ENCODE measurements at regions not wholly inside any gene's neighbourhood (a gene's known extent, or its start where the extent isn't known, plus 50 kb on each side); places are given as distances from the start of the nearest gene placed in this dataset.

DNA sequence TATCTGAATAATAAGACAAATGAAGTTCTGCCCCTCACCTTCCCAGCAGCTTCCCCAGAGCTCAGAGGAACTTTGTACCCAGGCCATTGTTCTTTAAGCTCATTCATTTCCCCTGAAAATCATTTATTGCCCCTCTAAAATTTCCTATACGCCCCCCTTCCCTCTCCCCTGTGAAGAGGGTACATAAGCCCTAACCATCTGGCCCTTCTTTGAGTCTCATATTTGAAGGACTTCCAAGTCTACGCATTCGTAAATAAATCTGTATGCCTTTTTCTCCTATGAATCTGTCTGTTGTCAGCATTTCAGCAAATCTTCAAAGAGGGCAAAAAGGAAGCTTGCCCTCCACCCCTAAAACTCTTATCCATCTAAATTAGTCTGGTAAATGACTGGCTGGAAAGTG, 73.1 kb upstream of the DST start:
- H3K4me3 ChIP-seq (ENCODE audit: low read depth, low read length, poor library complexity, severe bottlenecking) = no peak overlapping the region
- H4K20me1 ChIP-seq (ENCODE audit: insufficient read depth, low read length) = no peaks in the 10 kb centered on the region
- ChIA-PET POLR2A (no interaction called here), CTCF (ENCODE audit: unreplicated experiment) (no interaction called here)
- no peak overlapping the region for H2AFZ ChIP-seq (ENCODE audit: low read length)
- no peaks in the 10 kb centered on the region for H3K9me2 ChIP-seq (ENCODE audit: insufficient read depth, low read length)
- no peak overlapping the region for H3K4me2 ChIP-seq (ENCODE audit: low read length)
- no peak for TF ChIP-seq EZH2phosphoT487 (IDR thresholded peaks at IDR 0.05; ENCODE audit: borderline replicate concordance, low read depth, low read length)
- TF ChIP-seq, protein P1, sequence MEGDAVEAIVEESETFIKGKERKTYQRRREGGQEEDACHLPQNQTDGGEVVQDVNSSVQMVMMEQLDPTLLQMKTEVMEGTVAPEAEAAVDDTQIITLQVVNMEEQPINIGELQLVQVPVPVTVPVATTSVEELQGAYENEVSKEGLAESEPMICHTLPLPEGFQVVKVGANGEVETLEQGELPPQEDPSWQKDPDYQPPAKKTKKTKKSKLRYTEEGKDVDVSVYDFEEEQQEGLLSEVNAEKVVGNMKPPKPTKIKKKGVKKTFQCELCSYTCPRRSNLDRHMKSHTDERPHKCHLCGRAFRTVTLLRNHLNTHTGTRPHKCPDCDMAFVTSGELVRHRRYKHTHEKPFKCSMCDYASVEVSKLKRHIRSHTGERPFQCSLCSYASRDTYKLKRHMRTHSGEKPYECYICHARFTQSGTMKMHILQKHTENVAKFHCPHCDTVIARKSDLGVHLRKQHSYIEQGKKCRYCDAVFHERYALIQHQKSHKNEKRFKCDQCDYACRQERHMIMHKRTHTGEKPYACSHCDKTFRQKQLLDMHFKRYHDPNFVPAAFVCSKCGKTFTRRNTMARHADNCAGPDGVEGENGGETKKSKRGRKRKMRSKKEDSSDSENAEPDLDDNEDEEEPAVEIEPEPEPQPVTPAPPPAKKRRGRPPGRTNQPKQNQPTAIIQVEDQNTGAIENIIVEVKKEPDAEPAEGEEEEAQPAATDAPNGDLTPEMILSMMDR (conservative IDR thresholded peaks at IDR 0.05; ENCODE audit: low read length) = no peak
- BruUV-seq (replicated peaks) = no TSS peak
- H3K4me1 ChIP-seq (ENCODE audit: insufficient read depth, low read length, poor library complexity, severe bottlenecking) = no peaks in the 10 kb centered on the region
- no peak overlapping the region for H3K27ac ChIP-seq (ENCODE audit: low read depth, low read length, poor library complexity, severe bottlenecking)
- no peaks in the 10 kb centered on the region for H3K36me3 ChIP-seq (ENCODE audit: insufficient read depth, low read length)
- H3K79me2 ChIP-seq (ENCODE audit: insufficient read depth, low read depth, low read length) = no peaks in the 10 kb centered on the region
- intact Hi-C loops (cut with micrococcal nuclease; ENCODE audit: unreplicated experiment) = no loop called here
- no peaks in the 10 kb centered on the region for H3K9me3 ChIP-seq (ENCODE audit: low read length)
- no peak for DNase-seq (ENCODE audit: low spot score)

DNA sequence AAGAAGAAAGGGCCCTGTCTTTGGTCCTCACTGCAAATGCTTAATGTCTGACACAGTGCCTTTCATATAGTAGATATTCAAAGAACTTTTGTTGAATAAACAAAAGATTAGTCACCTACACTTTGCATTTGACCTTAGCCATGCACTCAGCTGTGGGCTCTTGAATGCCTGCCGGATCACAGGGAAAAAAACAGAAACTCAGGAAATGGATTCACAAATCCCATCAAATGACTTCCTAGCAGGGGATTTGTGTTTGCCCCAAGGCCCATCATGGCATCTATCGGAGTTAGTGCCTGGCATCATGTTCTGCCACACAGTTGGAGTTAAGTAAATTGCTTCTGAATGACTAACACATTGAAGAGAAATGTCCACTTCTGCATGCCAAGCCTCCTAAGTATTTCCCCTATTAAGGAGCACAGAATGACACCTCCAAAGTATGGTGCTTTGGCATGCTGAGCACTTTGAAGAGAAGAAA, 72.3 kb upstream of the DST start:
- no peaks in the 10 kb centered on the region for H3K79me2 ChIP-seq (ENCODE audit: insufficient read depth, low read depth, low read length)
- ChIA-PET CTCF (ENCODE audit: unreplicated experiment) (no interaction called here), POLR2A (interaction anchor here (1.0 kb wide), 1 partner anchor 42 kb away, joined by 3 read pairs; no protein-coding TSS in a partner anchor)
- DNase-seq (ENCODE audit: low spot score) = no peak
- no peak overlapping the region for H3K4me3 ChIP-seq (ENCODE audit: low read depth, low read length, poor library complexity, severe bottlenecking)
- H3K36me3 ChIP-seq (ENCODE audit: insufficient read depth, low read length) = no peaks in the 10 kb centered on the region
- H3K4me2 ChIP-seq (ENCODE audit: low read length) = no peak overlapping the region
- H4K20me1 ChIP-seq (ENCODE audit: insufficient read depth, low read length) = no peaks in the 10 kb centered on the region
- TF ChIP-seq EZH2phosphoT487 (IDR thresholded peaks at IDR 0.05; ENCODE audit: borderline replicate concordance, low read depth, low read length) = no peak
- TF ChIP-seq, protein P1 (conservative IDR thresholded peaks at IDR 0.05; ENCODE audit: low read length) = no peak
- H3K4me1 ChIP-seq (ENCODE audit: insufficient read depth, low read length, poor library complexity, severe bottlenecking) = no peaks in the 10 kb centered on the region
- intact Hi-C loops (cut with micrococcal nuclease; ENCODE audit: unreplicated experiment) = no loop called here
- no peaks in the 10 kb centered on the region for H3K9me2 ChIP-seq (ENCODE audit: insufficient read depth, low read length)
- H3K27ac ChIP-seq (ENCODE audit: low read depth, low read length, poor library complexity, severe bottlenecking) = no peak overlapping the region
- BruUV-seq (replicated peaks) = no TSS peak
- H2AFZ ChIP-seq (ENCODE audit: low read length) = no peak overlapping the region
- no peaks in the 10 kb centered on the region for H3K9me3 ChIP-seq (ENCODE audit: low read length)

DNA sequence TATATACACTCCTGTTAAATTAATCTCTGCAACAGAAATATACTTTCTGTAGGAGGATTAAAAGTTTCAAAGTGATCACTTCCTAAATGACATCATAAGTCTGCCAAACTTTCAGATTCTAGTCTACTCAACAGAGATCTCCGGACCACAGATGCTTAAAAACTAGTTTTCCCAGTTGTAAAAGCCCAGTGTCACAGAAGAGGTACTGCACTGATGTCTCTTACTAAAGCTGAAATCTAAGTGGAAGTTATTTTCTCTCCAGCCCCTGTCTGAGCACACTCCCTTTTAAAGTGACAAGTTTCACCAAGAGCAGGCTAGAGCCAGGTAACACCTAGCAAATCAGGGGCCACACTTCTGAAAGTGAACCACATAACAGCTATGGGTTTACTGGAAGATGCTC, 71.6 kb upstream of the DST start:
- Histone ChIP-seq H3K9me2 (ENCODE audit: insufficient read depth, low read length) (no peaks in the 10 kb centered on the region), H3K79me2 (ENCODE audit: insufficient read depth, low read depth, low read length) (no peaks in the 10 kb centered on the region), H3K27ac (ENCODE audit: low read depth, low read length, poor library complexity, severe bottlenecking) (no peak overlapping the region), H2AFZ (ENCODE audit: low read length) (no peak overlapping the region), H3K36me3 (ENCODE audit: insufficient read depth, low read length) (no peaks in the 10 kb centered on the region), H3K9me3 (ENCODE audit: low read length) (no peaks in the 10 kb centered on the region), H3K4me2 (ENCODE audit: low read length) (no peak overlapping the region), H3K4me1 (ENCODE audit: insufficient read depth, low read length, poor library complexity, severe bottlenecking) (no peaks in the 10 kb centered on the region), H4K20me1 (ENCODE audit: insufficient read depth, low read length) (no peaks in the 10 kb centered on the region), H3K4me3 (ENCODE audit: low read depth, low read length, poor library complexity, severe bottlenecking) (no peak overlapping the region)
- no peak for TF ChIP-seq EZH2phosphoT487 (IDR thresholded peaks at IDR 0.05; ENCODE audit: borderline replicate concordance, low read depth, low read length)
- TF ChIP-seq, protein P1 (conservative IDR thresholded peaks at IDR 0.05; ENCODE audit: low read length) = no peak
- ChIA-PET CTCF (ENCODE audit: unreplicated experiment) (no interaction called here), POLR2A (interaction anchor here (1.0 kb wide), 1 partner anchor 43 kb away, joined by 3 read pairs; no protein-coding TSS in a partner anchor)
- intact Hi-C loops (cut with micrococcal nuclease; ENCODE audit: unreplicated experiment) = no loop called here
- DNase-seq (ENCODE audit: low spot score) = no peak
- BruUV-seq (replicated peaks) = no TSS peak

All from OCI-LY7 (cell line).